ENCODE measurements at regions not wholly inside any gene's neighbourhood (a gene's known extent, or its start where the extent isn't known, plus 50 kb on each side); places are given as distances from the start of the nearest gene placed in this dataset.

DNA sequence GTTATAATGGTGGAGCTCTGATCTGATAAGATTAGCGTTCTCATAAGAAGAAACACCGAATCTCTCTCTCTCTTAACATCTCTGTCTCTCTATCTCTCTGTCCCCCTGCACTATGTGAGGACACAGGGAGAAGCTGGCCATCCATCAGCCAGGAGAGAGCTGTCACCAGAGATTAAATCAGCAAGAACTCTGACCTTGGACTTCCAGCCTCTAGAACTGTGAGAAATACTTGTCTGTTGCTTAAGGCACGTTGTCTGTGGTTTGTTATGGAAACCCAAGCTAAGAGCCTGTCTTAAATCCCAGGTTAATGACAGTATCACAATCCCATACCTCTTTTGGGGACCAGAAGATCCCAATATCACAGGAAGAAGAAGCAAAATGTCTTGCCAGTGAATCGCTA is 132.0 kb upstream of the AKR1E2 start:
- no peak overlapping the region for H3K9ac ChIP-seq (ENCODE audit: control insufficient read depth, extremely low read depth, insufficient read depth, low read length)
- DNase-seq (ENCODE audit: low read depth, low spot score) (no peak), FAIRE-seq (peak; percentile 44)
- no peak overlapping the region for H3K4me2 ChIP-seq (ENCODE audit: control insufficient read depth, extremely low read depth, insufficient read depth, low read depth, low read length)
- TF ChIP-seq, protein P1, sequence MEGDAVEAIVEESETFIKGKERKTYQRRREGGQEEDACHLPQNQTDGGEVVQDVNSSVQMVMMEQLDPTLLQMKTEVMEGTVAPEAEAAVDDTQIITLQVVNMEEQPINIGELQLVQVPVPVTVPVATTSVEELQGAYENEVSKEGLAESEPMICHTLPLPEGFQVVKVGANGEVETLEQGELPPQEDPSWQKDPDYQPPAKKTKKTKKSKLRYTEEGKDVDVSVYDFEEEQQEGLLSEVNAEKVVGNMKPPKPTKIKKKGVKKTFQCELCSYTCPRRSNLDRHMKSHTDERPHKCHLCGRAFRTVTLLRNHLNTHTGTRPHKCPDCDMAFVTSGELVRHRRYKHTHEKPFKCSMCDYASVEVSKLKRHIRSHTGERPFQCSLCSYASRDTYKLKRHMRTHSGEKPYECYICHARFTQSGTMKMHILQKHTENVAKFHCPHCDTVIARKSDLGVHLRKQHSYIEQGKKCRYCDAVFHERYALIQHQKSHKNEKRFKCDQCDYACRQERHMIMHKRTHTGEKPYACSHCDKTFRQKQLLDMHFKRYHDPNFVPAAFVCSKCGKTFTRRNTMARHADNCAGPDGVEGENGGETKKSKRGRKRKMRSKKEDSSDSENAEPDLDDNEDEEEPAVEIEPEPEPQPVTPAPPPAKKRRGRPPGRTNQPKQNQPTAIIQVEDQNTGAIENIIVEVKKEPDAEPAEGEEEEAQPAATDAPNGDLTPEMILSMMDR (optimal IDR thresholded peaks at IDR 0.05 in 1 of 3, IDR thresholded peaks at IDR 0.05 in 1 of 3, conservative IDR thresholded peaks at IDR 0.05 in 1 of 3; ENCODE audit: extremely low read depth in 1 of 3, insufficient read depth in 2 of 3, low read length in 3 of 3): no peak
- TF ChIP-seq EZH2 (IDR thresholded peaks at IDR 0.05; ENCODE audit: low read length): no peak
- no peaks in the 10 kb centered on the region for H4K20me1 ChIP-seq (ENCODE audit: control insufficient read depth, extremely low read depth, insufficient read depth, low read length)
- no peaks in the 10 kb centered on the region for H3K36me3 ChIP-seq (ENCODE audit: control insufficient read depth in 2 of 2, extremely low read depth in 1 of 2, insufficient read depth in 2 of 2, low read length in 2 of 2)
- peaks cover 3% of the 10 kb centered on the region for H3K9me3 ChIP-seq (ENCODE audit: control insufficient read depth, low read depth, low read length)
- no peaks in the 10 kb centered on the region for H3K79me2 ChIP-seq (ENCODE audit: control insufficient read depth, insufficient read depth, low read length)
- dilution Hi-C loops (cut with MboI; ENCODE audit: extremely low pct_ligation_motif_present, low sequenced_read_pairs): no loop called here
- no peak overlapping the region for H3K27ac ChIP-seq (ENCODE audit: control insufficient read depth, insufficient read depth, low read length)
- H3K4me3 ChIP-seq (ENCODE audit: control insufficient read depth in 2 of 3, extremely low read depth in 1 of 3, insufficient read depth in 2 of 3, low read depth in 1 of 3, low read length in 3 of 3): no peak overlapping the region
- H3K4me1 ChIP-seq (ENCODE audit: control insufficient read depth, extremely low read depth, insufficient read depth, low read length): peaks cover 15% of the 10 kb centered on the region
- no peaks in the 10 kb centered on the region for H3K27me3 ChIP-seq (ENCODE audit: control insufficient read depth, extremely low read depth, insufficient read depth, low read length)
- H2AFZ ChIP-seq (ENCODE audit: control insufficient read depth, low read length): no peak overlapping the region
- no peaks in the 10 kb centered on the region for H3K9me1 ChIP-seq (ENCODE audit: control insufficient read depth, extremely low read depth, insufficient read depth, low read length)

- dilution Hi-C loops (cut with MboI; ENCODE audit: extremely low pct_ligation_motif_present, low sequenced_read_pairs): no loop called here
- Histone ChIP-seq H3K9me1 (ENCODE audit: control insufficient read depth, extremely low read depth, insufficient read depth, low read length) (no peaks in the 10 kb centered on the region), H3K9ac (ENCODE audit: control insufficient read depth, extremely low read depth, insufficient read depth, low read length) (no peak overlapping the region), H3K36me3 (ENCODE audit: control insufficient read depth in 2 of 2, extremely low read depth in 1 of 2, insufficient read depth in 2 of 2, low read length in 2 of 2) (no peaks in the 10 kb centered on the region), H4K20me1 (ENCODE audit: control insufficient read depth, extremely low read depth, insufficient read depth, low read length) (no peaks in the 10 kb centered on the region), H3K4me2 (ENCODE audit: control insufficient read depth, extremely low read depth, insufficient read depth, low read depth, low read length) (no peak overlapping the region), H3K4me3 (ENCODE audit: control insufficient read depth in 2 of 3, extremely low read depth in 1 of 3, insufficient read depth in 2 of 3, low read depth in 1 of 3, low read length in 3 of 3) (no peak overlapping the region), H3K79me2 (ENCODE audit: control insufficient read depth, insufficient read depth, low read length) (no peaks in the 10 kb centered on the region), H3K4me1 (ENCODE audit: control insufficient read depth, extremely low read depth, insufficient read depth, low read length) (peaks cover 28% of the 10 kb centered on the region), H2AFZ (ENCODE audit: control insufficient read depth, low read length) (peak overlapping the region; percentile 56), H3K9me3 (ENCODE audit: control insufficient read depth, low read depth, low read length) (peaks cover 3% of the 10 kb centered on the region), H3K27ac (ENCODE audit: control insufficient read depth, insufficient read depth, low read length) (peak overlapping the region; percentile 95), H3K27me3 (ENCODE audit: control insufficient read depth, extremely low read depth, insufficient read depth, low read length) (no peaks in the 10 kb centered on the region)
- FAIRE-seq (peak; percentile 67), DNase-seq (ENCODE audit: low read depth, low spot score) (no peak)
- TF ChIP-seq, protein P1 (optimal IDR thresholded peaks at IDR 0.05 in 1 of 3, IDR thresholded peaks at IDR 0.05 in 1 of 3, conservative IDR thresholded peaks at IDR 0.05 in 1 of 3; ENCODE audit: extremely low read depth in 1 of 3, insufficient read depth in 2 of 3, low read length in 3 of 3): no peak
- TF ChIP-seq EZH2 (IDR thresholded peaks at IDR 0.05; ENCODE audit: low read length): no peak
Measured at GRCh38 chr10:4692206-4692605, 133.8 kb upstream of the AKR1E2 start.

Data from keratinocyte (primary cell).